NCI-H2081 (cell line): ENCODE measurements at regions not wholly inside any gene's neighbourhood (a gene's known extent, or its start where the extent isn't known, plus 50 kb on each side); places are given as distances from the start of the nearest gene placed in this dataset.

Experiments
- DNase-seq, 2 experiments: peaks; one replicate each; lab custom pipeline; 2025; lab: John Stamatoyannopoulos, UW

DNA sequence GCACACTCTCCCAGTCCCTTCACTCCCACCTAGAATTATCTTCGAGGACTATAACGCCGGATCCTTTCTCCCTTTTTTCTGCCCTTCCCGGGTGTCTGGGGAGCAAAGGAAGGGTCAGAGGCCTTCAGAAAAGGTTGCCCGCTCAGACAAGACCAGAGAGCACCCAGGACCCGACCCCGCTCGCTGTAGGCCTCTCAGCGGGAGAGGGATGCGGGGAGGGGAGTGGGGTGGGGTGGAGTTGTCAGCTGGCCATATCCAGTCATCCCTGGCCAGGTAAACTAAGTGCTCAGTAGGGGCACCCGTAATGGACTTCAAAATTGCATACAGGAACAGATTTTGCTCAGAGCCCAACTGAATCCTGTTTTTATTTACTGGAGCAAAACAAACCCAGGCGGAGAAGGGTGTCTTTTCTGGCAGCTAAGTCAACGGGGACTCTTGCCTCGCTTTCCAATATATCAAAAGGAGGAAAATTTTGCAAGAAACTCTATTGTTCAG lies 65.0 kb downstream of the NOL4 start:
- peak; percentile 76 to 91 for DNase-seq

DNA sequence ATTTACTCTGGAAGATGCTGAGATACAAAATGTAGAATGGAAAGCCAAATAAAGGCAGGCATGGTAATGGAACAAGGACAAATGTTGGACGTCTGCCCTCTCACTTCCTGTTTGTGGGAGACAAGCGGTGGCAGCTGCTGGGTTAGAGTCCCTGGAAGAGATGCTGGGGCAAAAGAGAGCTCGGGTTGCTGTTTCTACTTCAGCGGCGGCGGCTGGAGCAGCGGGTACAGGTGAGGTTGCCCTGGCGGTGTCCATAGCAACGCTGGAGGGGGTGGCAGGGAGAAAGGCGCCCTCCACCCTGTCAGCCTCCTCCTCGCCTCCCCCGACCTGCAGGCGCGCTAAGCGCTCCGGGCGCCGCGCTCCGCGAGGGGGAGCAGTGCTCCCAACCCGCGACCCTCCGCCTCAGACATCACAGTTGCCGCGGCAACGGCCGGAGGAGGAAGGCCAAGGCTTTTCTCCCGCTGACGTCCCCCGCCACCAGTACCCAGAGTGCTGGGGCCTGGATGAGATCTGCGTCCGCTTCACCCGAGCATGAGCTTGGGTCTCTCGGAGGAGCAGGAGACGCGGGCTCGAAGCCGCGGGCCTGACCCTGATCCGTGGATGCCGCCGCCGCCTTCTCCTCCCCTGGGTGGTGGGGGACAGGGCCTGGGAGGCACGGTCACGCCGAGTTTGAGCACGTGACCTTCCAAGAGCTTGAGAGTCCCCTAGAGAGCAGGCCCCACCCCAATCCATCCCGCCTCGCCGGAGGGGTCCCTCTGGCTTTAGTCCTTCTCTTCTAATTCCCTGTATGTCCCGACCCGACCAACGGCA lies 65.6 kb downstream of the NOL4 start:
- DNase-seq = peak; percentile 96 to 99

- DNase-seq = peak; percentile 21 to 67
Observed at GRCh38 chr18:34153711-34154110, 71.0 kb downstream of the NOL4 start.

GRCh38 chr18:34131006-34131405 lies 93.7 kb downstream of the NOL4 start:
- DNase-seq = peak; percentile 27 to 78

DNA sequence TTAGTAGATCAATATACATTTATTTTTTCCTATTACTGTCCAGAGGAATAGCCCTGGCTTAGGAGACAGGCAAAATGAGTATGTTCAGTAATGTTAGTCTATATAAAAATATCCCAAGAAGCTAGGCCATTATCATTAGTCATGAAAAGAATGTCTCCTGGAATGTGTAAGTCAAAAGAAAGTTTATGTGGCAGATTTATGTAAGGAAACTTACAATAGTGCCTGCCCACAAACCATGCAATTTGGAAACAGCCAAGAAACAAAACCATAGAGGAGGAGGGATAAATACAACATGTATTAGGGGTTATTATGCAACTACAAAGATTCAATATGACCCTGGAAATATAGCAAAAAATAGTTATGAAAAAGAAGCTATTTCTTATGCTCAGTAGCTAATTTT lies 96.3 kb downstream of the NOL4 start:
- no peak for DNase-seq

DNA sequence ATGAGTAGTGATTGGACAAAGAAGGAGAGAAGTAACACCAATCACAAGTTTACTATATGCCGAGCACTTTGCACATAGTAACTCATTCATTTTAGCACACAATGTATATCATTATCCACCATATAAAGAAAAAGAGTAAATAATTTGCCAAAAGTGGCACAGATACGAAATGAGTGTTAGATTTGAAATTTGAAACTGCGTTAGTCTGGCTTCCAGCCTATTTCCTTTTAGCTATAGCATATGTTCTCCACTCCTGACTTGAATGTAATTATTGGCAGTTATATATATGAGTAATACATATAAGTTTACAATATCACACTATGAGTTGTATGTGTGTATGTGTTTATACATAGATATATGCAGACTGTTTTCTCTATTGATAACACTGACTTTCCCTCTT lies 98.6 kb downstream of the NOL4 start:
- DNase-seq = no peak

GRCh38 chr18:34122724-34123334 lies 101.9 kb downstream of the NOL4 start:
- peak; percentile 66 to 77 for DNase-seq

DNA sequence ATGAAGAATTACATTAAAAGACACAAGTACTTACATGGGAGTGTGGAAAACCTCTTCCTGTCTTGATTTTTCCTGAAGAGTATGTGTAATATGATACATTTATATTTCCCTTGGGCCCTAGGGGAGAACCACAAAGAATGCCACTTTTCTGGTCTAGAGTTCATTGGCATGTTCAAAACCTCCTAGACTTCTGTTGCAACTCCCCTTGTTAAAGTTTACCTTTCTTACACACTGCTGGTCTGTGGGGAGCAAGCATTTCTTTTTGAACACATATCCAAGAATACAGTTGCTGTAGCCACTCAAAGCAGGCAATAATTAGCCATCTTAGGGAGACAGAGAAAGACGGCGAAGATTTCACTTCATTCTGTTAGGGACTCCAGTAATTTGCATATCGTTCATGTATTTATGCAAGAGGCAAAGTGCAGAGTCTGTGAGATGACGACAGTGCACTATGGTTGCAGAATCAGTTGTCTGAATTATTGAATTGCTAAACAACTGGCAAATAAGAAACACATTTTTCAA lies 103.5 kb downstream of the NOL4 start:
- no peak for DNase-seq

- no peak for DNase-seq
Observed at GRCh38 chr18:34120294-34120693, 104.4 kb downstream of the NOL4 start.

- DNase-seq = peak; percentile 76 to 95
Observed at GRCh38 chr18:34117319-34117718, 107.4 kb downstream of the NOL4 start.

GRCh38 chr18:34115409-34116081 lies 109.2 kb downstream of the NOL4 start:
- DNase-seq = peak in 1 of 2 experiments; percentile 16

DNA sequence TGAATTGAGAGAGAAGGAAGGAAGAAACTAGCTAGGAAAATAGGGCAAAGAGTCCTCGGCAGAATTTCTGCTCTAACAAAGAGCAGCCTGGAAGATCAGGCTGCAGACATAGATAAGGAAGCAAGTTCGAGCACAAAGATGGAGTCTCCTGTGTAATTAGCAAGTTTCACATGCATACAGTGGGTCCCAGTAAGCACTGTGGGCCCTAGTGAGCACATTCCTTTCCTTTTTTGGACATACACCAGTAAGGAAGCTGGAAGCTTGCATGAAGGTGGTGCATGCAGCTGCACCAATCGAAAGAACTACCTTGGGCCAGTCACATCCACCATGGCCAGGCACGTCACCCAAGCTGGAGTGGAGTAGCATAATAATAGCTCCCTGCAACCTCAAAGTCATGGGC lies 109.7 kb downstream of the NOL4 start:
- no peak for DNase-seq

DNA sequence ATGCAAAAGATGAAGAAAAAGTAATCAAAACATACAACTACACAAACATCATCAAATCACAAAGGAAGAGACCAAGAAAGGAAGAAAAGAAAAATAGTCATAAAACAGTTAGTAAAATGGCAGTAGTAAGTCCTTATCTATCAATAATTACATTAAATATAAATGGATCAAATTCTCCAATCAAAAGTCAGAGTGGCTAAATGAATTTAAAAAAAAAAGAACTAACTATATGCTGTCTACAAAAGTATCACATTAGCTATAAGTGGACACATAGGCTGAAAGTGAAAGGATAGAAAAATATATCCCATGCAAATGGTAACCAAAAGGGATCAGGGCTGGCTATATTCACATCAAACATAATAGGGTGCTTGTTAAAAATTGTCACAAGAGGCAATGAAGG lies 116.5 kb downstream of the NOL4 start:
- DNase-seq = no peak

GRCh38 chr18:34098109-34098508 lies 126.6 kb downstream of the NOL4 start:
- DNase-seq = peak; percentile 19 to 78

GRCh38 chr18:34097312-34097711 lies 127.4 kb downstream of the NOL4 start:
- DNase-seq = peak in 1 of 2 experiments; percentile 25

DNA sequence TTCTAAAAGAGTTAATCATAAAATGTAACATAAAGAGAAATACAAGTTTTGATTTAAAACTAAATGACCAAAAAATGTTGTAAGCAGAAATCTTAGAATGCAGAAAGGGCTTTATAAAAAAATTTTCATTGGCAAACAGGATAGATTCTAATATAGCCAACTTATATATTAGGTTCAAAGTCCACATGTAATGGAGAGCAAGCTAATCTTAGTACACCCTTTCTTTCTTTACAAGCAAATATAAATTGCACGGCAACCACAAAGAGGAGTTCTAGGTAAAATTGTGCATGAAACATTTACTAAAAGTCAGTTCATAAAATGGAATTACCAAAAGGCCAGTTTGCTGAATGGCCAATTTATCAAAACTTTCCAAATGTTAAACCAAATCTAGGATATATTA lies 130.6 kb downstream of the NOL4 start:
- DNase-seq = no peak

- no peak for DNase-seq
Observed at GRCh38 chr18:34092796-34093195, 131.9 kb downstream of the NOL4 start.

DNA sequence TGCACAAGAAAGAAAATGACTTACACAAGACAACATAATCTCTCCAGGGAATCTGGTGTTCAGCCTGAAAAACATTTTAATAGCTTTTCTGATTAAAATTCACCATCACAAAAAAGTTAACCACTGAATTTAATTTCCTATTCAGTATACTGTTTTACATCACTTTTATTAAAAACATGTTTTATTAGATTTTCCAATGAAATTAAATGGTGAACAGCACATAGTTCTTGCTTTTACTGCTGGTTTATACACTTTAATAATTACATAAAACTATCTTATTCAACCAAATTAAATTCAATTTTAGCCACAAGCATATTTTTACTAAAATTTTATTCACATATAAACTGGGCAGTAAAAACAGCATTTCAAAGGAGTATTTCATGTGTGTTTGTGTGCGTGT lies 138.3 kb downstream of the NOL4 start:
- DNase-seq = no peak

- DNase-seq = peak in 1 of 2 experiments; percentile 52
Observed at GRCh38 chr18:34085140-34085739, 139.5 kb downstream of the NOL4 start.

DNA sequence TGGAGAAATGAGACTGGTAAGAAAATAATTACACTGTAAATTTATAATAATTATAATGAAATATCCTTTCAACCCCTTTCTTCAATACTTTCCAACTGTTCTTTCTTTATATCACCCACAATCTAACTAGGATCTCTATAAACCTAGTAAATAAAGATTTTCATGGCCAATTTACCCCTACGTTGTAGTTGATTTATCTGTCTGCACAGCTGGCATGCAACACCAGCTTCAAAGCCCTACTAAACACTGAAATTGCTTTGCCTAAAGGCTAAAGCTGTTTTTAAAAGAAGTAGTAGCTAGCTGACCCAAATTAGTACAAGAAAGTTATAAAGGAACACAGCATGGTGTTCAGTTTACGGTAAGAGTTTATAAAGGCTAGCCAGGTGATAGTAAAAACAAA lies 140.1 kb downstream of the NOL4 start:
- DNase-seq = peak; percentile 44 to 88

- peak; percentile 47 to 51 for DNase-seq
Observed at GRCh38 chr18:34083910-34084535, 140.7 kb downstream of the NOL4 start.

DNA sequence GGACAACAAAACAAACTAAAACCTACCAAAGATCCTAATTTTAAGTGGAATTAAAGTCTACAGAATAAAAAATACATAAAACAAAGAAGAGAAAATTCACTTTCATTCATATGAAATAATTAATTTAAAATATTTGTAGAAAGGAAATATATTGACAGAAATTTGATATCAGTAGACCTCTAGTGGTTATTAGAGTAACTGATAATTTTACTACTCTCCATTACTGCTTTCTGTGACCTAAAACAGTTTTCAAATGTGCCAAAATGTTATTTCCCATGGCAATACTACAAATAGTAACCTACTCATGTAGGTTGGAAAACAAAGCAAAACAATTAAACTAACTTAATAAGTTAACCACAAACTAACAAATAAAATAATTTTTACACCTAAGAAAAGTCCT lies 147.1 kb downstream of the NOL4 start:
- DNase-seq = no peak
